Ovary (tissue), 3 donors: ENCODE measurements at regions not wholly inside any gene's neighbourhood (a gene's known extent, or its start where the extent isn't known, plus 50 kb on each side); places are given as distances from the start of the nearest gene placed in this dataset.

Experiments
- EP300 ChIP-seq: sonication (generic); formaldehyde crosslinking; IDR thresholded peaks from one replicate; pipeline ENCODE4 v1.6.1; 2017; ENCODE audit warnings: antibody characterized with exemption
- POLR2A ChIP-seq: fragments of 450-650 bp; IDR thresholded peaks from one replicate; pipeline ENCODE4 v1.6.1; 2017; ENCODE audit warnings: antibody characterized with exemption, mild to moderate bottlenecking, moderate library complexity
- TF ChIP-seq, protein P1 (sequence below), 3 donors: fragments of 450-650 bp in 2 of 3; fragments of 200-600 bp in 1 of 3; IDR thresholded peaks; one replicate each; pipeline versions ENCODE4 v1.5.1 to v1.8.0; 2016 to 2022; ENCODE audit warnings: antibody characterized with exemption in 3 of 3, mild to moderate bottlenecking in 1 of 3
- donor health status: DM: no; HTN: no; CAD: no.

DNA sequence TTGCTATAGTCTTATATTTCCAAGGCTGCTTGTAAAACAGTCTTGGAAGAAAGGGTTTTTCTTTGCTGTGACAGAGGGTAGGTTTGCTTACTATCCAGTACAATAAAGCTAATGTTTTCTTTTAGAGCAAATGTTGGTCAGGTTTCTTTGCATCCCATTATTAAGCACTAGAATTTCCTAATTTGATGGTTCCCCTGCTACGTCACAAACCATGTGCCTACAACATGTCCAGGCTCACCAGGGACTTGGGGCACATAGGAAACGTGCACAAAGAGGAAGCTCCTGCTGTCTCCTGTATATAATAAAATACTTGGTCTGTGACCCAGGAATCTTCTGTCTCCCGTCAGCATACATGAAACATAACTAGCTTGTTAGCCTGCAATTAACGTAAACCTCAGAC lies 486.3 kb upstream of the LRFN5 start:
- TF ChIP-seq POLR2A (no peak), EP300 (no peak)
- TF ChIP-seq, protein P1, sequence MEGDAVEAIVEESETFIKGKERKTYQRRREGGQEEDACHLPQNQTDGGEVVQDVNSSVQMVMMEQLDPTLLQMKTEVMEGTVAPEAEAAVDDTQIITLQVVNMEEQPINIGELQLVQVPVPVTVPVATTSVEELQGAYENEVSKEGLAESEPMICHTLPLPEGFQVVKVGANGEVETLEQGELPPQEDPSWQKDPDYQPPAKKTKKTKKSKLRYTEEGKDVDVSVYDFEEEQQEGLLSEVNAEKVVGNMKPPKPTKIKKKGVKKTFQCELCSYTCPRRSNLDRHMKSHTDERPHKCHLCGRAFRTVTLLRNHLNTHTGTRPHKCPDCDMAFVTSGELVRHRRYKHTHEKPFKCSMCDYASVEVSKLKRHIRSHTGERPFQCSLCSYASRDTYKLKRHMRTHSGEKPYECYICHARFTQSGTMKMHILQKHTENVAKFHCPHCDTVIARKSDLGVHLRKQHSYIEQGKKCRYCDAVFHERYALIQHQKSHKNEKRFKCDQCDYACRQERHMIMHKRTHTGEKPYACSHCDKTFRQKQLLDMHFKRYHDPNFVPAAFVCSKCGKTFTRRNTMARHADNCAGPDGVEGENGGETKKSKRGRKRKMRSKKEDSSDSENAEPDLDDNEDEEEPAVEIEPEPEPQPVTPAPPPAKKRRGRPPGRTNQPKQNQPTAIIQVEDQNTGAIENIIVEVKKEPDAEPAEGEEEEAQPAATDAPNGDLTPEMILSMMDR (IDR thresholded peaks at IDR 0.05): no peak
